ENCODE measurements at regions not wholly inside any gene's neighbourhood (a gene's known extent, or its start where the extent isn't known, plus 50 kb on each side); places are given as distances from the start of the nearest gene placed in this dataset.

- Mint-ChIP-seq H3K4me1 (no peaks in the 10 kb centered on the region), H3K36me3 (ENCODE audit: low read depth) (no peaks in the 10 kb centered on the region), H3K27me3 (ENCODE audit: low read depth, poor library complexity) (no peaks in the 10 kb centered on the region), H3K27ac (no peak overlapping the region), H3K9me3 (no peaks in the 10 kb centered on the region), H3K4me3 (no peak overlapping the region)
- TF ChIP-seq CTCF (IDR thresholded peaks at IDR 0.05): no peak
- no peak for DNase-seq
Observed at GRCh38 chr9:99726758-99727157, 94.9 kb upstream of the NR4A3 start.

- no peak for DNase-seq
- TF ChIP-seq CTCF (IDR thresholded peaks at IDR 0.05): no peak
- H3K4me3 Mint-ChIP-seq: no peak overlapping the region
- H3K36me3 Mint-ChIP-seq (ENCODE audit: low read depth): no peaks in the 10 kb centered on the region
- H3K27me3 Mint-ChIP-seq (ENCODE audit: low read depth, poor library complexity): no peaks in the 10 kb centered on the region
- no peaks in the 10 kb centered on the region for H3K9me3 Mint-ChIP-seq
- no peak overlapping the region for H3K27ac Mint-ChIP-seq
- H3K4me1 Mint-ChIP-seq: no peaks in the 10 kb centered on the region
Observed at GRCh38 chr9:99730062-99730461, 91.6 kb upstream of the NR4A3 start.

GRCh38 chr9:99731950-99732349 is 89.7 kb upstream of the NR4A3 start:
- no peaks in the 10 kb centered on the region for H3K4me1 Mint-ChIP-seq
- no peaks in the 10 kb centered on the region for H3K9me3 Mint-ChIP-seq
- H3K27ac Mint-ChIP-seq: no peak overlapping the region
- H3K27me3 Mint-ChIP-seq (ENCODE audit: low read depth, poor library complexity): no peaks in the 10 kb centered on the region
- H3K4me3 Mint-ChIP-seq: no peak overlapping the region
- H3K36me3 Mint-ChIP-seq (ENCODE audit: low read depth): no peaks in the 10 kb centered on the region
- no peak for DNase-seq
- TF ChIP-seq CTCF (IDR thresholded peaks at IDR 0.05): no peak

GRCh38 chr9:99732715-99733114 is 89.0 kb upstream of the NR4A3 start:
- peaks cover 5% of the 10 kb centered on the region for H3K27me3 Mint-ChIP-seq (ENCODE audit: low read depth, poor library complexity)
- H3K4me1 Mint-ChIP-seq: no peaks in the 10 kb centered on the region
- no peak overlapping the region for H3K27ac Mint-ChIP-seq
- no peaks in the 10 kb centered on the region for H3K9me3 Mint-ChIP-seq
- no peak for DNase-seq
- TF ChIP-seq CTCF (IDR thresholded peaks at IDR 0.05): no peak
- no peak overlapping the region for H3K4me3 Mint-ChIP-seq
- H3K36me3 Mint-ChIP-seq (ENCODE audit: low read depth): no peaks in the 10 kb centered on the region

GRCh38 chr9:99735041-99735440 is 86.6 kb upstream of the NR4A3 start:
- H3K4me3 Mint-ChIP-seq: no peak overlapping the region
- no peaks in the 10 kb centered on the region for H3K9me3 Mint-ChIP-seq
- no peaks in the 10 kb centered on the region for H3K4me1 Mint-ChIP-seq
- H3K27ac Mint-ChIP-seq: no peak overlapping the region
- TF ChIP-seq CTCF (IDR thresholded peaks at IDR 0.05): no peak
- peaks cover 6% of the 10 kb centered on the region for H3K27me3 Mint-ChIP-seq (ENCODE audit: low read depth, poor library complexity)
- no peaks in the 10 kb centered on the region for H3K36me3 Mint-ChIP-seq (ENCODE audit: low read depth)
- no peak for DNase-seq

- no peak for DNase-seq
- H3K9me3 Mint-ChIP-seq: no peaks in the 10 kb centered on the region
- no peak for TF ChIP-seq CTCF (IDR thresholded peaks at IDR 0.05)
- no peak overlapping the region for H3K27ac Mint-ChIP-seq
- no peak overlapping the region for H3K4me3 Mint-ChIP-seq
- H3K4me1 Mint-ChIP-seq: no peaks in the 10 kb centered on the region
- peaks cover 6% of the 10 kb centered on the region for H3K27me3 Mint-ChIP-seq (ENCODE audit: low read depth, poor library complexity)
- H3K36me3 Mint-ChIP-seq (ENCODE audit: low read depth): no peaks in the 10 kb centered on the region
Observed at GRCh38 chr9:99736291-99736690, 85.4 kb upstream of the NR4A3 start.

Data from nephron progenitor cell (in vitro differentiated cells).